ENCODE measurements at regions not wholly inside any gene's neighbourhood (a gene's known extent, or its start where the extent isn't known, plus 50 kb on each side); places are given as distances from the start of the nearest gene placed in this dataset.

GRCh38 chr3:153438271-153438670 lies 276.2 kb downstream of the RAP2B start:
- Histone ChIP-seq H3F3A (ENCODE audit: control insufficient read depth, insufficient read depth) (no peaks in the 10 kb centered on the region), H3K36me3 (ENCODE audit: control insufficient read depth, low read length) (no peaks in the 10 kb centered on the region), H4K20me1 (ENCODE audit: control insufficient read depth, insufficient read depth, low read depth, low read length) (no peaks in the 10 kb centered on the region), H3K9me3 (ENCODE audit: control insufficient read depth, insufficient read depth, low read length) (no peaks in the 10 kb centered on the region), H3K27me3 (ENCODE audit: control insufficient read depth, low read length) (no peaks in the 10 kb centered on the region), H3K9me2 (replicated peaks; ENCODE audit: control insufficient read depth, low read length) (no peaks in the 10 kb centered on the region), H3K27ac (ENCODE audit: low read depth, low read length) (no peak overlapping the region), H3K4me1 (ENCODE audit: control insufficient read depth, low read length) (no peaks in the 10 kb centered on the region), H3K79me2 (ENCODE audit: control insufficient read depth, low read length) (no peaks in the 10 kb centered on the region), H3K4me3 (ENCODE audit: low read length) (no peak overlapping the region), H3K4me2 (ENCODE audit: low read length) (no peak overlapping the region)
- no peak for TF ChIP-seq CTCF (IDR thresholded peaks at IDR 0.05; ENCODE audit: low read depth, low read length, poor library complexity, severe bottlenecking)
- TF ChIP-seq EZH2phosphoT487 (IDR thresholded peaks at IDR 0.05; ENCODE audit: borderline replicate concordance, low read length), result no peak

- Histone ChIP-seq H4K20me1 (ENCODE audit: control insufficient read depth, insufficient read depth, low read depth, low read length) (no peaks in the 10 kb centered on the region), H3K9me2 (replicated peaks; ENCODE audit: control insufficient read depth, low read length) (no peaks in the 10 kb centered on the region), H3K4me3 (ENCODE audit: low read length) (no peak overlapping the region), H3K27ac (ENCODE audit: low read depth, low read length) (no peak overlapping the region), H3K4me2 (ENCODE audit: low read length) (no peak overlapping the region), H3K9me3 (ENCODE audit: control insufficient read depth, insufficient read depth, low read length) (no peaks in the 10 kb centered on the region), H3K36me3 (ENCODE audit: control insufficient read depth, low read length) (no peaks in the 10 kb centered on the region), H3K4me1 (ENCODE audit: control insufficient read depth, low read length) (no peaks in the 10 kb centered on the region), H3K27me3 (ENCODE audit: control insufficient read depth, low read length) (no peaks in the 10 kb centered on the region), H3F3A (ENCODE audit: control insufficient read depth, insufficient read depth) (no peaks in the 10 kb centered on the region), H3K79me2 (ENCODE audit: control insufficient read depth, low read length) (no peaks in the 10 kb centered on the region)
- TF ChIP-seq EZH2phosphoT487 (IDR thresholded peaks at IDR 0.05; ENCODE audit: borderline replicate concordance, low read length), result no peak
- TF ChIP-seq CTCF (IDR thresholded peaks at IDR 0.05; ENCODE audit: low read depth, low read length, poor library complexity, severe bottlenecking), result no peak
These were observed 277.8 kb downstream of the RAP2B start for GRCh38 chr3:153439780-153440179.

DNA sequence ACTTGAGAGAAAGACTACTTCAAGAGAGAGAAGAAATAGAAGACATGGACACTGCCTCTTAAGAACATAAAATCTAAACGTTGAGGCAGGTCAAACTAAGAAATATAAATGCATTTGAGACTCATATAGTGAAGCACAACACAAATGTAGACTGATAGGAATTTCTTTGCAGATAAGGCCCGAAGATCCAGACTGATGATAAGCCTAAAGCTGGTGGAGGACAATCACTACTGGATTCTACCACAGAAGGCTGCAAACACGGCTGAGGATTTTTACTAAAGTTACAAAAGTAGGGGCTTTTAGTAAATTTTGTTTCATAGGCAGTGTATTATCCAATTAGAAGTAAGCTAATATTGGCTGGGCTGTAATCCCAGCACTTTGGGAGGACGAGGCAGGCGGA lies 278.3 kb downstream of the RAP2B start:
- no peaks in the 10 kb centered on the region for H3K9me2 ChIP-seq (replicated peaks; ENCODE audit: control insufficient read depth, low read length)
- H3K4me2 ChIP-seq (ENCODE audit: low read length), result no peak overlapping the region
- no peaks in the 10 kb centered on the region for H3K36me3 ChIP-seq (ENCODE audit: control insufficient read depth, low read length)
- no peaks in the 10 kb centered on the region for H4K20me1 ChIP-seq (ENCODE audit: control insufficient read depth, insufficient read depth, low read depth, low read length)
- no peak for TF ChIP-seq CTCF (IDR thresholded peaks at IDR 0.05; ENCODE audit: low read depth, low read length, poor library complexity, severe bottlenecking)
- TF ChIP-seq EZH2phosphoT487 (IDR thresholded peaks at IDR 0.05; ENCODE audit: borderline replicate concordance, low read length), result no peak
- H3K27ac ChIP-seq (ENCODE audit: low read depth, low read length), result no peak overlapping the region
- H3K4me1 ChIP-seq (ENCODE audit: control insufficient read depth, low read length), result no peaks in the 10 kb centered on the region
- no peaks in the 10 kb centered on the region for H3K9me3 ChIP-seq (ENCODE audit: control insufficient read depth, insufficient read depth, low read length)
- no peak overlapping the region for H3K4me3 ChIP-seq (ENCODE audit: low read length)
- H3K79me2 ChIP-seq (ENCODE audit: control insufficient read depth, low read length), result no peaks in the 10 kb centered on the region
- no peaks in the 10 kb centered on the region for H3K27me3 ChIP-seq (ENCODE audit: control insufficient read depth, low read length)
- no peaks in the 10 kb centered on the region for H3F3A ChIP-seq (ENCODE audit: control insufficient read depth, insufficient read depth)

DNA sequence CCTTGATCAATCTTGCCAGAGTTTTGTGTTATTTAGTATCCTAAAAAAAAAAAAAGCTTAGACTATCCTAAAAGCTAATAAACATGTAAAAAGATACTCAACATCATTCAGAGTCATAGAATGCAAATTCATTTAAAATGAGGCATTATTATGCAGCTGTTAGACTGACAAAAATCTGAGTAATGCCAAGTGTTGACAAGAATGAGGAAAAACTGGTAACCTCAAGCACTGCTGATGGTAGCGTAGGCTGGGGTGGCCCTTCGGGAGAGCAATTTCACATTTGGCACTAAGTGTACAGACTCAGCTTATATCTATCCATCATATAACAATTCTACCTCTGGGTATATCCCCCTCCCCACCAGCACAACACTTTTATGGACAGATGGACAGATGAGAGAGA lies 280.4 kb downstream of the RAP2B start:
- no peaks in the 10 kb centered on the region for H3K9me3 ChIP-seq (ENCODE audit: control insufficient read depth, insufficient read depth, low read length)
- no peaks in the 10 kb centered on the region for H3K36me3 ChIP-seq (ENCODE audit: control insufficient read depth, low read length)
- H3K4me3 ChIP-seq (ENCODE audit: low read length), result no peak overlapping the region
- no peaks in the 10 kb centered on the region for H4K20me1 ChIP-seq (ENCODE audit: control insufficient read depth, insufficient read depth, low read depth, low read length)
- no peak overlapping the region for H3K27ac ChIP-seq (ENCODE audit: low read depth, low read length)
- TF ChIP-seq CTCF (IDR thresholded peaks at IDR 0.05; ENCODE audit: low read depth, low read length, poor library complexity, severe bottlenecking), result no peak
- no peak for TF ChIP-seq EZH2phosphoT487 (IDR thresholded peaks at IDR 0.05; ENCODE audit: borderline replicate concordance, low read length)
- H3K27me3 ChIP-seq (ENCODE audit: control insufficient read depth, low read length), result no peaks in the 10 kb centered on the region
- H3K79me2 ChIP-seq (ENCODE audit: control insufficient read depth, low read length), result no peaks in the 10 kb centered on the region
- H3F3A ChIP-seq (ENCODE audit: control insufficient read depth, insufficient read depth), result no peaks in the 10 kb centered on the region
- H3K4me2 ChIP-seq (ENCODE audit: low read length), result no peak overlapping the region
- no peaks in the 10 kb centered on the region for H3K9me2 ChIP-seq (replicated peaks; ENCODE audit: control insufficient read depth, low read length)
- no peaks in the 10 kb centered on the region for H3K4me1 ChIP-seq (ENCODE audit: control insufficient read depth, low read length)
